H1 (cell line): ENCODE measurements at regions not wholly inside any gene's neighbourhood (a gene's known extent, or its start where the extent isn't known, plus 50 kb on each side); places are given as distances from the start of the nearest gene placed in this dataset.
A peak's percentile ranks its signal among the peaks of the same experiment; 100 is the strongest.

Experiments used
- CTCF ChIA-PET: fragments of 300-600 bp; sonication (Branson Sonifier 250); formaldehyde crosslinking; loops from one replicate; lab custom pipeline; 2021; ENCODE audit not compliant: partially characterized antibody; lab: Charles Lee
- POLR2A ChIA-PET: fragments of 300-600 bp; sonication (Branson Sonifier 250); formaldehyde crosslinking; loops from one replicate; lab custom pipeline; 2021; ENCODE audit warnings: inconsistent platforms; ENCODE audit not compliant: partially characterized antibody; lab: Charles Lee
- DNase-seq, 2 experiments: peaks; one replicate each; pipeline versions ENCODE4 v3.0.0 to v3.0.0-alpha.2; 2010 to 2022; ENCODE audit warnings: low spot score in 2 of 2, low read depth in 1 of 2, mixed read lengths in 1 of 2
- FAIRE-seq: peaks from 2 replicates; lab custom pipeline; 2011; peaks lifted over from hg19 to GRCh38; lab: Jason Lieb, UNC
- H2AFZ ChIP-seq: 2 replicates; pipeline ENCODE4 v1.8.1; 2012; ENCODE audit warnings: low read length, inconsistent platforms
- H2AK5ac ChIP-seq: 2 replicates; pipeline ENCODE4 v1.6.1; 2013; ENCODE audit warnings: low read depth, low read length
- H2BK120ac ChIP-seq: replicated peaks from 2 replicates; pipeline ENCODE3; 2013; ENCODE audit warnings: low read depth, low read length, inconsistent platforms
- H2BK12ac ChIP-seq: 2 replicates; pipeline ENCODE4 v1.6.1; 2013; ENCODE audit warnings: low read depth, low read length
- H2BK15ac ChIP-seq: 2 replicates; pipeline ENCODE4 v1.6.1; 2013; ENCODE audit warnings: low read length
- H2BK20ac ChIP-seq: 2 replicates; pipeline ENCODE4 v1.6.1; 2013; ENCODE audit warnings: low read length
- H2BK5ac ChIP-seq: 2 replicates; pipeline ENCODE4 v1.6.1; 2013; ENCODE audit warnings: low read depth, low read length
- H3K14ac ChIP-seq: 2 replicates; pipeline ENCODE4 v1.6.1; 2013; ENCODE audit warnings: inconsistent platforms; ENCODE audit not compliant: insufficient read length
- H3K18ac ChIP-seq: 2 replicates; pipeline ENCODE4 v1.6.1; 2013; ENCODE audit warnings: low read length; ENCODE audit errors: extremely low read depth
- H3K23ac ChIP-seq: 2 replicates; pipeline ENCODE4 v1.6.1; 2013; ENCODE audit warnings: inconsistent platforms; ENCODE audit not compliant: insufficient read length
- H3K23me2 ChIP-seq: 2 replicates; pipeline ENCODE4 v1.6.1; 2013; ENCODE audit warnings: low read depth, low read length
- H3K27ac ChIP-seq: 2 replicates; pipeline ENCODE4 v1.6.1; 2011; ENCODE audit warnings: low read depth, low read length, inconsistent platforms
- H3K27me3 ChIP-seq, 4 experiments: replicated peaks in 1 of 4; 1 replicate in 1 of 4; 2 replicates in 3 of 4; pipeline versions ENCODE4 v1.6.1 to v1.8.1; 2011 to 2013; ENCODE audit warnings: low read length in 3 of 4, mild to moderate bottlenecking in 3 of 4, inconsistent platforms in 2 of 4, mixed read lengths in 2 of 4, moderate library complexity in 1 of 4; ENCODE audit not compliant: control insufficient read depth in 3 of 4, insufficient read depth in 3 of 4; ENCODE audit errors: extremely low read depth in 1 of 4
- H3K36me3 ChIP-seq, 4 experiments: 2 replicates each; pipeline versions ENCODE4 v1.6.1 to v1.8.1; 2011 to 2013; ENCODE audit warnings: mild to moderate bottlenecking in 4 of 4, low read length in 3 of 4, moderate library complexity in 2 of 4, control low read depth in 1 of 4, inconsistent platforms in 1 of 4; ENCODE audit not compliant: insufficient read depth in 4 of 4, control insufficient read depth in 2 of 4
- H3K4ac ChIP-seq: replicated peaks from 2 replicates; pipeline ENCODE3; 2013; ENCODE audit warnings: low read length, low read depth, mixed read lengths, inconsistent platforms; ENCODE audit not compliant: insufficient read length
- H3K4me1 ChIP-seq, 4 experiments: replicated peaks in 1 of 4; 1 replicate in 1 of 4; 2 replicates in 3 of 4; pipeline versions ENCODE4 v1.6.1 to v1.8.1; 2011 to 2013; ENCODE audit warnings: low read length in 3 of 4, inconsistent platforms in 2 of 4, mixed read lengths in 1 of 4; ENCODE audit not compliant: insufficient read depth in 4 of 4, control insufficient read depth in 3 of 4
- H3K4me2 ChIP-seq, 2 experiments: 2 replicates each; pipeline versions ENCODE4 v1.6.1 to v1.8.1; 2011 to 2013; ENCODE audit warnings: low read depth in 2 of 2, low read length in 2 of 2, control low read depth in 1 of 2, inconsistent platforms in 1 of 2, mild to moderate bottlenecking in 1 of 2; ENCODE audit not compliant: insufficient read depth in 1 of 2
- H3K4me3 ChIP-seq, 4 experiments: fragments of 200-600, 300-600 bp in 1 of 4; sonication (generic), shearing (Covaris generic), sonication (Bioruptor Twin) in 1 of 4; 2 replicates each; pipeline versions ENCODE4 v1.5.1 to v1.8.1; 2011 to 2016; ENCODE audit warnings: low read length in 4 of 4, low read depth in 3 of 4, control low read depth in 2 of 4, inconsistent platforms in 2 of 4, mild to moderate bottlenecking in 2 of 4, mixed read lengths in 1 of 4, moderate library complexity in 1 of 4; ENCODE audit not compliant: insufficient read depth in 2 of 4; ENCODE audit errors: extremely low read depth in 1 of 4
- H3K56ac ChIP-seq: replicated peaks from 2 replicates; pipeline ENCODE3; 2013; ENCODE audit warnings: low read depth, mild to moderate bottlenecking, mixed read lengths, low read length, inconsistent platforms; ENCODE audit not compliant: insufficient read length
- H3K79me1 ChIP-seq: 2 replicates; pipeline ENCODE4 v1.6.1; 2013; ENCODE audit warnings: low read depth, low read length, control low read depth
- H3K79me2 ChIP-seq, 2 experiments: 2 replicates each; pipeline versions ENCODE4 v1.6.1 to v1.8.1; 2012 to 2013; ENCODE audit warnings: low read length in 2 of 2, mild to moderate bottlenecking in 2 of 2, inconsistent platforms in 1 of 2; ENCODE audit not compliant: insufficient read depth in 2 of 2, control insufficient read depth in 1 of 2
- H3K9ac ChIP-seq, 4 experiments: replicated peaks in 1 of 4; 1 replicate in 1 of 4; 2 replicates in 3 of 4; pipeline versions ENCODE4 v1.6.1 to v1.8.1; 2011 to 2013; ENCODE audit warnings: low read depth in 3 of 4, low read length in 3 of 4, control low read depth in 2 of 4, mild to moderate bottlenecking in 2 of 4, moderate library complexity in 2 of 4, inconsistent platforms in 1 of 4; ENCODE audit errors: extremely low read depth in 1 of 4
- H3K9me3 ChIP-seq, 2 experiments: 2 replicates each; pipeline versions ENCODE4 v1.6.1 to v1.8.1; 2012 to 2013; ENCODE audit warnings: mild to moderate bottlenecking in 2 of 2, moderate library complexity in 2 of 2, control low read depth in 1 of 2, inconsistent platforms in 1 of 2, low read depth in 1 of 2, low read length in 1 of 2, mixed read lengths in 1 of 2; ENCODE audit not compliant: insufficient read depth in 2 of 2
- H4K20me1 ChIP-seq, 2 experiments: replicated peaks in 1 of 2; 2 replicates each; pipeline versions ENCODE3 to v1.8.1; 2011 to 2013; ENCODE audit warnings: inconsistent platforms in 2 of 2, low read length in 2 of 2, mild to moderate bottlenecking in 1 of 2; ENCODE audit not compliant: insufficient read depth in 2 of 2, control insufficient read depth in 1 of 2
- H4K5ac ChIP-seq: 2 replicates; pipeline ENCODE4 v1.6.1; 2013; ENCODE audit warnings: low read length, low read depth, mixed read lengths, inconsistent platforms; ENCODE audit not compliant: insufficient read length
- H4K8ac ChIP-seq: 2 replicates; pipeline ENCODE4 v1.8.0; 2013; ENCODE audit warnings: mild to moderate bottlenecking, moderate library complexity, low read length, inconsistent platforms; ENCODE audit not compliant: insufficient read depth; ENCODE audit errors: extremely low read depth
- H4K91ac ChIP-seq: replicated peaks from 2 replicates; pipeline ENCODE3; 2013; ENCODE audit warnings: low read length, mixed read lengths, inconsistent platforms; ENCODE audit not compliant: insufficient read length
- ASH2L ChIP-seq: fragments of 200-600, 300-600 bp; sonication (generic); IDR thresholded peaks from one replicate; pipeline ENCODE4 v1.7.1; 2017; ENCODE audit warnings: low read length
- CBX5 ChIP-seq: fragments of 300-800, 300-1000 bp; sonication (generic); IDR thresholded peaks from 2 replicates; pipeline ENCODE4 v1.7.1; 2016; ENCODE audit warnings: antibody characterized with exemption, low read length, low read depth
- CEBPB ChIP-seq: IDR thresholded peaks from 2 replicates; pipeline ENCODE4 v1.6.1; 2012; ENCODE audit warnings: low read depth, low read length
- HDAC6 ChIP-seq: IDR thresholded peaks from one replicate; pipeline ENCODE4 v1.7.1; 2012; ENCODE audit warnings: low read depth, mild to moderate bottlenecking, inconsistent platforms, low read length, moderate library complexity
- KDM1A ChIP-seq: fragments of 200-600, 300-600 bp; sonication (generic); IDR thresholded peaks from 2 replicates; pipeline ENCODE4 v1.7.1; 2016; ENCODE audit warnings: mild to moderate bottlenecking, low read length, borderline replicate concordance
- MAFK ChIP-seq: IDR thresholded peaks from 2 replicates; pipeline ENCODE4 v1.6.1; 2012; ENCODE audit warnings: low read depth, mild to moderate bottlenecking, improper control_type of control experiment, low read length
- POLR2AphosphoS5 ChIP-seq: IDR thresholded peaks from 2 replicates; pipeline ENCODE4 v1.6.1; 2011; ENCODE audit warnings: low read depth, low read length
- RAD21 ChIP-seq, 2 experiments: IDR thresholded peaks in 1 of 2; conservative IDR thresholded peaks in 1 of 2; 2 replicates each; pipeline ENCODE4 v1.6.1; 2011; ENCODE audit warnings: low read depth in 2 of 2, low read length in 2 of 2, improper control_type of control experiment in 1 of 2, inconsistent platforms in 1 of 2, mild to moderate bottlenecking in 1 of 2, moderate library complexity in 1 of 2
- RFX5 ChIP-seq: IDR thresholded peaks from 2 replicates; pipeline ENCODE4 v1.6.1; 2011; ENCODE audit warnings: low read depth, low read length, improper control_type of control experiment, borderline replicate concordance
- SIRT6 ChIP-seq: IDR thresholded peaks from one replicate; pipeline ENCODE4 v1.7.1; 2012; ENCODE audit warnings: low read length, inconsistent platforms
- TAF1 ChIP-seq: IDR thresholded peaks from 2 replicates; pipeline ENCODE4 v1.6.1; 2011; ENCODE audit warnings: mild to moderate bottlenecking, low read depth, low read length
- TAF7 ChIP-seq: optimal IDR thresholded peaks from 2 replicates; pipeline ENCODE3; 2011; ENCODE audit warnings: low read depth, mild to moderate bottlenecking, inconsistent platforms, low read length, moderate library complexity, borderline replicate concordance
- TEAD4 ChIP-seq: IDR thresholded peaks from 2 replicates; pipeline ENCODE4 v1.6.1; 2012; ENCODE audit warnings: low read depth, low read length, inconsistent platforms, mixed read lengths
- WGBS, 2 experiments: shearing (Covaris generic) in 1 of 2; methylation state at CpG; one replicate each; pipeline versions ENCODE4 v1.1.6 to v1.1.7; 2013 to 2015; ENCODE audit warnings: low lambda C conversion rate in 2 of 2, mixed read lengths in 2 of 2, inconsistent platforms in 1 of 2, low coverage in 1 of 2, missing lambda C conversion rate in 1 of 2; ENCODE audit not compliant: insufficient replicate concordance in 2 of 2, insufficient coverage in 1 of 2, insufficient read length in 1 of 2; ENCODE audit errors: extremely low coverage in 1 of 2, missing lambda C conversion rate in 1 of 2; 5-methylcytosine and 5-hydroxymethylcytosine counted together

- Histone ChIP-seq H3K14ac (no peak overlapping the region), H2BK15ac (no peak overlapping the region), H4K8ac (no peak overlapping the region), H3K79me1 (no peaks in the 10 kb centered on the region), H3K27me3 (no peaks in the 10 kb centered on the region), H3K79me2 (no peaks in the 10 kb centered on the region), H3K27ac (no peak overlapping the region), H3K4me3 (no peak overlapping the region), H2BK5ac (no peak overlapping the region), H3K9ac (no peak overlapping the region), H3K23ac (no peak overlapping the region), H3K18ac (no peak overlapping the region), H3K4me2 (no peak overlapping the region), H3K36me3 (no peaks in the 10 kb centered on the region), H3K23me2 (no peaks in the 10 kb centered on the region), H2AK5ac (no peak overlapping the region), H3K4me1 (no peaks in the 10 kb centered on the region), H2BK120ac (no peak overlapping the region), H3K4ac (no peak overlapping the region), H2AFZ (0 out of 2 replicates have a peak overlapping the region, but pooled peaks have one; percentile 14), H4K20me1 (no peaks in the 10 kb centered on the region), H4K91ac (no peak overlapping the region), H2BK12ac (no peak overlapping the region), H2BK20ac (no peak overlapping the region), H3K9me3 (no peaks in the 10 kb centered on the region), H4K5ac (no peak overlapping the region), H3K56ac (no peak overlapping the region)
- POLR2A ChIA-PET: no interaction called here
- 86% methylated on average over 2 of the region's 2 CpGs; no CpG with 5 or more reads in 1 of the 2 experiments for WGBS, 2 experiments
- FAIRE-seq: no peak
- TF ChIP-seq ASH2L: no peak
- TF ChIP-seq MAFK: no peak
- no peak for TF ChIP-seq TAF7
- TF ChIP-seq POLR2AphosphoS5: no peak
- TF ChIP-seq RFX5: no peak
- TF ChIP-seq KDM1A: no peak
- TF ChIP-seq CEBPB: no peak
- TF ChIP-seq SIRT6: no peak
- no peak for TF ChIP-seq RAD21 (IDR thresholded peaks at IDR 0.05 in 1 of 2, conservative IDR thresholded peaks at IDR 0.05 in 1 of 2; ENCODE audit: low read depth in 2 of 2, low read length in 2 of 2)
- no peak for TF ChIP-seq CBX5
- TF ChIP-seq TAF1: no peak
- TF ChIP-seq HDAC6: no peak
- no peak for TF ChIP-seq TEAD4
- CTCF ChIA-PET: interaction anchor here (1.6 kb wide), 1 partner anchor 213 kb away, joined by 4 read pairs; no protein-coding TSS in a partner anchor
- no peak for DNase-seq
Observed at GRCh38 chr16:76956841-76957240, 234.1 kb upstream of the MON1B start.
